ENCODE measurements at regions not wholly inside any gene's neighbourhood (a gene's known extent, or its start where the extent isn't known, plus 50 kb on each side); places are given as distances from the start of the nearest gene placed in this dataset.
"Not testable (repeated sequence)": the region's sequence is repeated elsewhere in the genome, so short reads cannot be mapped to it uniquely, and the experiment has no call there.

DNA sequence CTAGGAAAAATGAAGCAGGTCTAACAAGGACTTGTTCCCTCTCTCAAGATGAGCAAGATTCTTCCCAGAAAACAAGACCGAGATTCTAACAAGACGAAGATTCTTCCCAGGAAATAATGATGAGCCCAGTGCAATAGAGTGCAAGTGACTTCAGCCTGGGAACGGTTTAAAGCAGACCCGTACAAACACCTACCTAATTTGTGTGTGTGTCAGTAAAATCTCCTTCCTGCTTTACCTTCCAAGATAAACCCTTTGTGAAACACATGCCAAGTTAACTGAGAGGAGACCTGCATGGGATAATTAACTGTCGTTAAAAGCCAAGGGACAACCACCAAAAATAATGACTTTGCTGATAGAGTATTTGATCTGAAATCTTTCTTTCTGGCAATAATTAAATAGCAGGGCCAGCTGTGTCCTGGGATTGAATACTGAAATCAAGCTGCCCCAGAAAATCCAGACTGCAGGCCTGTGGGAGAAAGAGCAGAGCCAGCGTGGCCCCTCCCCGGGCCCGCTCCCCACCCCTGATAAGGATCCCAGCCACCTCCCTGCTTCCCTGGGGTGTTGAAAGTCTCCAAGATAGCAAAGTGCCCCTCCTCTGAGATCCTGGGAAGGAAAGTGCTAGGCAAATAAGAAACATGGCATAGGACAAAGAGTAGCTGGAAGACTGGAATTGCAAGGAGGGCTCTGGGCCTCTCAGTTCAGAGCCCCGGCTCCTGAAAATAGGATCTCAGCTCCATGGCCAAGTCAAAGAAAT, 145.5 kb downstream of the CYP26B1 start:
- no peak for DNase-seq

DNA sequence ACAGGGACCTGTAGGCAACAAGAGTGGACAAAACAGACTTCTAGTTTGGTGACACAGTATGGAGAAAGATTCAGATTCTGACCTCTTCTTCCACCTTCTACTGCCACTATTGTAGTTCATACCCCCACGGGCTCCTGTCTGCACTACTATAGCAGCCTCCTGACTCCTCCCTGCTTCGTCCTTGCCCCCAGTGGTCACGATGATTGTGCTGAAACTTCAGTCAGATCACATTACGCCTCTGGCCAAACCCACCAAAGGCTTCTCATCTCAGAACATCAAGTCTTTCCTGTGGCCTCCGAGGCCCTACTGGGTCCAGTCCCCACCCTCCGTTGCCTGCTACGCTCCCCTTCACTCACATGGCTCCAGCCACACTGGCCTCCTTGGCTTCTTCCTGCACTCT, 147.6 kb downstream of the CYP26B1 start:
- no peak for DNase-seq

DNA sequence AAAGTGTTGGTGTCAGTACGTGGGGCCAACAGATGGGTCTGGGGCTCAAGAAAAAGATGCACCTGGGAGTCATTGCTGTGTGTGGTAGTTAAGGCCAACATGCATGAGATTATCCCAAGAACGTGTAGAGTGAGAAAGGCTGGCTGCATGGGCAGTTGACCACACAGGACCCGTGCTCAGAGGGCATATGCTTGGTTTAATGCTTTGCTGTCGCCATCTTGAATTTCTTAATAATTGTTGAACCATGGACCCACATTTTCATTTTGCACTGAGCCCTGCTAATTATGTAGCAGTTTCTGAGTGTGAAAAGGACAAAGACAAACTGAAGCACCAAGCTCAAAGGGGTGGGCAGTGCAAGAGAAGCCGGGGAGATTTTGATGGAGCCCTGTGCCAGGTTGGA, 148.1 kb downstream of the CYP26B1 start:
- DNase-seq = no peak

DNA sequence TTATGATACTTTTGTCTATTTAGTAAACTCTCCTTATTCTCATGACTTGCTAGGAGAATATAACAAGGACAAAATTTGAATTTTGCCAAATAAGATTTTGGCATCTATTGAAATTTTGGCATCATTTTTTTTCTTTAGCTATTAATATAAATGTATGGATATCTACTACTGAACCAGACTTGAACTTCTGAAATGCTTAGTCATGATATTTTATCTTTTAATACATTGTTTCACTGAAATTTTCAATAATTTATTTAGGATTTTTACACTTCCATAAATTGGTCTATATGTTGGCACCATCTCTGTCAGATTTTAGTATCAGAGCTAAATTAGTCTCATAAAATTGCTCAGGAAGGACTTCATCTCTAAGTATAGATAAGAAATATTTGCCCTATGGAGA, 149.8 kb downstream of the CYP26B1 start:
- DNase-seq = no peak

DNA sequence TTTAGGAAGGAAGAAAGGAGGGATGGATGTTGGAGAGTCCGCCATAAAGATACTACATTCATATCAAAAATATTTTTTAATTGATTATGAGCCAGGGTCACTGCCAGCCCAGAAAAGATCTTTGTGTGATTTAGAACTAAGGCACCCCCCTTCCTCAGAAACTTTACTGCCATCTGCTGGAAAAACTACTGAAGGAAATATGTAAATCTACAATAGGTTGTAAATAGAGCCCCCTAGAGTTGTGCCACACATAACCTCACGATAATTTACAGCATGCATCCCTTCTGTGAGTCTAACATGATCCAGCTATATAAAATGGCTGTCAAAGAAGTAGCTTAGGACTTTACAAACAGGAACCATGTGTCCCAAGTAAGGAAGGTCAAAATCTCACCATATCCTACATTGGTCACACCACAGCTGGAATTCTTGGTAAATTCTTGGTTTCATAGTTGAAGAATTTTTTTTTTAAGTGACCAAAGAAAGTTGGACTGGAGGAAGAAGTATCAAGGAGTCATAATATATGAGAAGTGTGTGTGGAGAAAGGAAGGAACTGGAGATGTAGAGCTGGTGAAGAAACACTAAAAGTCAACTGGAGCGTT, 152.5 kb downstream of the CYP26B1 start:
- DNase-seq = no peak

DNA sequence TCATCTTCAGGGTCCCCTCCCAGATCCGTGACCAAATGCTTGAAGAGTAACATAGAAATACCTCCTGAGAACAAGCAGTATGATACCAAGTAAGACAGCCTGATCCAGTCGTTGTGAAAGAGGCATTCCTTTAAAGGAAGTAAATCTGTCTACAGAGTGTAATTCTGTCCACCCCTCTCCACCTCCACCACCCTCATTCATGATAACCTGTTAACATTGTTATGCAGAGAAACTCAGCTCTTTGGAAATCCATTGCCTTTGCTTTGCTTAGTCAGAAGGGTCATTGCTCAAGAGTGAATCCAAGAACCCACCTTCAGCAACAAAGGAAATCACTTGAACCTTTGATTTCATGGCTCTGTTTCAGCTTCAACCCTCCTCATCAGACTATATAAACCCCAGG, 155.6 kb downstream of the CYP26B1 start:
- DNase-seq = no peak

DNA sequence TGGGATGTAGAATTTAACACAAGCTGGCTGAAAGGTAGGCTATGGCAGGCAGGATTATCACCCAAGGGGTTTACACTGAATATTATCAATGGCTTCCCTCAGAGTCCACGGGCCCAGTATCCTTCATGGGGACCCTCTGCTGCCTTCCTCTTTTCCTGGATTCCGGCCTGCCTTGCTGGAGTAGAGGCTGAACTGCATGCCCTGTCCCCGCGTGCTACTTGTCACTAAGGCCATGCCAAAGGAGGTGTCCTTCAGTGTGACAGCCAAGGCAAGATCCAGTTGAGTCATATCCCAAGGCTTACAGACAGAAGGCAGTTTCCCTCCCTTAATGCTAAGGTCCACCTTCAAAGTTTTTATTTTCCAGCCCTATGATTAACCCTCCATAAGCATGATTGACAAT, 156.3 kb downstream of the CYP26B1 start:
- DNase-seq = no peak

DNA sequence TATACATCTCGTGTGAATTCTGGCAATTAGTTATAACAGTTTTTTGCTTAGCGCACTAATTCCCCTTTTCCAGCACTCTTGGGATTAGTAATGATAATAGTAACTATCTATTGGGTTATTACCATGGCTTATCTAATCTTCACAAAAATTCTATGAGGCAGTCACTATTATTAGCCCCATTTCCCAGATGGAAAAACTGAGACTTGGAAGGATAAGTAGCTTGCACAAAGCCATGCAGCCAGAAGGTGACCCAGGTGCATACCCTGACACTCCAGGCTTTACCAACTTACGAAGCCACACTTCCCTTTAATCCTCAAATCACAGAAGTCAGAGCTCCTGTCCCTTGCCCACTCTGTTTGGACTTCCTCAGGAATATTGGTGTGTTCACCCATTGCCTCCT, 156.8 kb downstream of the CYP26B1 start:
- DNase-seq = no peak

DNA sequence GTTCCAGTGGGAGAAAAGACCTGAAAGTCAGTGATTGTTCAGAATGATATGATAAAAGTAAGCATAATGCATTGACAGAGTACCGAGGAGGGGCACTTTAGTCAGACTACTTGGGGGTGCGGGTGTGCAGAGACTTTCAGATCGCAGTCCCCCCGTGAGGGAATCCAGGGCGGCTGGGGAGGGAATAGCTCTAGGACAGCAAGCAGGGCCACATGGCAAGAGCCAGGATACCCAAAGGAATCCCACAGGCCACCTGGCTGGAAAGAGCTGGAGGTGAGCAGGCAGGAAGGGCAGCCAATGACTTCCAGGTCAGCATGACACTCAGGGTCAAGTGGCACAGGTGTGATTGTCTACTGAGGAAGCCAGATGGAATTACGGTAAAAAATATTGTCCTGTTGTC, 157.5 kb downstream of the CYP26B1 start:
- no peak for DNase-seq

DNA sequence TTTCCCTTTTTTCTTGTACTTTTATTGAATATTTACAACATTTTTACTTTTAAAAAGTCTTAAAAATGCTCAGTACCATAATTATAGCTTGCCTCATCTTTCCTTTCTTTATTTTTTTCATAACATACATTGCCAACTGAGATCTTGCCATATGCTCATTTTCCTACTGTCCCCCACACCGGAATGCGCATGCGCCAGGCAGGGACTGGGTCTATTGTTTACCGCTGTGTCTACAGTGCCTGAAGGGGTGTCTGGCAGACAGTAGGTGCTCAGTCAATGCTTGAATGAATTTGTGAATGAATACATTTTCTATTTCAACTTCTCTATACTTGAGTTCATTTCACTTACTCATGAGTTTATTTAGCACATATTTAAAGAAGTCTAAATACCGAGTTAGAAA, 158.0 kb downstream of the CYP26B1 start:
- DNase-seq = no peak

DNA sequence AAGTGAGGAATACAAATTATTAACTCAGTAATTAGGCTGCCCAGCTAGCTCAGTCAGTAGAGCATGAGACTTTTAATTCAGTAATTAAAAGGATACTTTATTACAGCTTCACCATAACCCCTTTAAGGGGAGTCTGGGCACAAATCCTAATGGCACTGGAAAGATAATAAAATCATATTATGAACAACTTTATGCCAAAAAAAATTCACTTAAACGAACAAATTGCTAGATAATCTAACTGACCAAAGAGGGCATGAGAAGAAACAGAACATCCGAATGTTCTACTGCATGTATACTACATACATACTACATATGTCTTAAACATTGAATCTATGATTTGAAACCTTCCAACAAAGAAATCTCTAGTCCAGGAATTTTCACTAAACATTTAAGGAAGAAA, 159.5 kb downstream of the CYP26B1 start:
- no peak for DNase-seq

DNA sequence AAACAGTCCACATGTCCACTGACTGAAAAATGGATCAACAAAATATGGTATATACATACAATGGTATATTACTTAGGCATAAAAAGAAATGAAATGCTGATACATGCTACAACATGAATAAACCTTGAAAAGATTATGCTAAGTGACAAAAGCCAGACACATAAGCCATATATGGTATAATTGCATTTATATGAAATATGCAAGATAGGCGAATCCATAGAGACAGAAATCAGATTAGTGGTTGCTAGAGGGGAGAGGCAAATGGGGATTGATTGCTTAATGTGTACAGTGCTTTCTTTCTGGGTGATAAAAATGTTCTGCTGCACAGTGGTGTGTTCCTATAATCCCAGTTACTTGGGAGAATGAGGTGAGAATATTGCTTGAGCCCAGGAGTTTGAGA, 171.0 kb downstream of the CYP26B1 start:
- DNase-seq = no peak

DNA sequence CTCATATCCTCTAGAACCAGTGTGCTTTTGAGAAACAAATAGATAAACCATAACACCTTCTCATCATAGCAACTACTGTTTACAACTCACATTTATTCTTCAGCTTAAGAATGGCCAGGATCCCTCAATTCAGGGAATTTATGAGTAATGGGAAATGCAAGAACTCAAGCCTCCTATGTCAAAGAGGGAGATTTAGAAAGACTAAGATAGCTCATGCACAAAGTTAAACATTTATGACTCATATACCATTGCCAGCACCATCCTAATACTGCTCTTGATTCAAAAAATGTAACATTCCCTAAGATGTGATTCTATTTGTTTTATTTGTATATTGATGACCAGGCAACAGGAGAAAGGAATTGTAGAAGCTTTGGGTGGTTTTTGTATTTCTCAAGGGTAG, 172.8 kb downstream of the CYP26B1 start:
- DNase-seq = no peak

DNA sequence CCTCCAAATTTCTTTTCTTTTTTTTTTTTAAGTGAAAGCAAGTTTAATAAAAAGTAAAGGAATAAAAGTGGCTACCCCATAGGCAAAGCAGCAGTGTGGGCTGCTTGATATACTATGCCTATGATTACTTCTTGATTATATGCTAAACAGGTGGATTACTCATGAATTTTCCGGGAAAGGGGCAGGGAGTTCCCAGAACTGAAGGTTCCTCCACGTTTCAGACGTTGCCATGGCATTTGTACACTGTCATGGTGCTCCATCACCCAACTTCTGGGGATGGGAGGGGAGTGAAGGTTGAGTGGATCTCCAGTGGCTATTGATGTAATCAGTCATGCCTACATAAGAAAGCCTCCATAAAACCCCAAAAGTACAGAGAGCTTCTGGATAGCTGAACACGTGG, 176.2 kb downstream of the CYP26B1 start:
- DNase-seq = no peak

DNA sequence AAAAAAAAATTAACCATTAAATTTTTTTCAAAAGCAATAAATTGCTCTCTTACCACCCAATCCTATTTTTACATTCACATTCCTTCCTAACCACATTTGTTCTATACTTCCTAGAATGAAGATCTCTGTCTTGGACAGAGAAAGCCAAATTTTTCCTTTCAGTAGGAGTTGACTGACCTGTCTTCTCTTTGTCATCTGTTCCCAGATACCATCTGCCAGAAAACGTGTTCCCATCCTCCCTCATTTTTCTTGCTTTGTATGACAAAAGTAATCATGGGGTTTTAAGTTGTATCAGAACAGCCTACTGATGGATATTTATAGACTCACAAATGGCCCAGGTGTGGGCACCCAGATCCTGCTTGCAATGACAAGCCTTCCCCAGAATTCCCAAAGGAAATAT, 182.1 kb downstream of the CYP26B1 start:
- DNase-seq = no peak

DNA sequence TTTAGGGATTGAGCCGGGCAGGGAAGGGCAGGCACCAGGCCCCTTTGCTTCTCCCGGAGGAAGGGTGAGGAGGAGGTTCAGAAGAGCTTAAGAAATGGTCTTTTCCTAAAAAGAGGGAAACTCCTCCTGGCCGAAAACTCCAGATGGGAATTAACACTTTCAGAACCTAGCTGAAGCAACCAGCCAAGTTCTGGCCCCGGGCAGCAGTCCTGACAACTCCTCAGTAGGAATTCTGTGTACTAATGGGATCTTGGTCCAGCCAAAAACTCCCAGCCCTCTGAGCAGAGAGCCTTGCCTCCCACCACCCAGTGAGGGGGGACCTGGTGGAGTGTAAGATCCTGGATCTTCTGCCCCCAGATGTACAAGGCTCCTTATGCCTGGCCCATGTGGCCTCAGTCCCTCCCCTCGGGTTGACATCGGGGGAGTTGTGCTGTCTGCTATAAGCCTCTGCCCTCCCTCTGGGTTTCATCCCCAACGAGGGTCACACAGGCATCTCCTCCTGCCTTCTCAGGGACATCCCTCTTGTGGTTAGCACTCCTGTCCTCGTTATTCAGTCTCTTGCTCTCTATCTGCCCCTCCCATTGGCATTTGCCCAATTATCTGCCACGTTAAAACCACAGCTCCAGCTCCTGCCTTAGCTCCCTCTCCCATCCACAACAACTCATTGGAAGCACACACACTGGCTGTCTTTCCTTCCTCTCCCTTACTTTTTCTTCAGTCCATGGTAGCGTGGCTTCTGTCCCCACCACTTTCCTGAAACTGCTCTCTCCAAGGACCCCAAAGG, 184.6 kb downstream of the CYP26B1 start:
- DNase-seq = no peak

DNA sequence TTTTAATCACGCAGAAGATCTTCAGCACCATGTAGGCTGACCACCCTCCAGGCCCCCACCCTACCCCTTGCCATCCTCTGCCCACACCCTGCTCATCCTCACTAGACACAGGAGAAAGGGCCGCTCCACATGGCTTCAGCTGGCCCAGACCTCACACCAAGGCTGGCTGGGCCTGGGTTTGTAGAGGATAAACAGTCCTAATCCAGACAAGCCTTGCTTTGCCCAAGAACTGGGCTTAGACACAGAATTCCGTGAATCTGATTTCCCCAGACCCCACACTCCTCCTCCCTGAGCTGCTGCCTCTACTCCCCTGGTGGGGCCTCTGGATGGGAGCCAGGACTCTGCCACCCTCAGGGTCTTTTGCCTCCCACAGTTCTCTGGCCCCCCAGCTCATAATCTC, 185.3 kb downstream of the CYP26B1 start:
- no peak for DNase-seq

DNA sequence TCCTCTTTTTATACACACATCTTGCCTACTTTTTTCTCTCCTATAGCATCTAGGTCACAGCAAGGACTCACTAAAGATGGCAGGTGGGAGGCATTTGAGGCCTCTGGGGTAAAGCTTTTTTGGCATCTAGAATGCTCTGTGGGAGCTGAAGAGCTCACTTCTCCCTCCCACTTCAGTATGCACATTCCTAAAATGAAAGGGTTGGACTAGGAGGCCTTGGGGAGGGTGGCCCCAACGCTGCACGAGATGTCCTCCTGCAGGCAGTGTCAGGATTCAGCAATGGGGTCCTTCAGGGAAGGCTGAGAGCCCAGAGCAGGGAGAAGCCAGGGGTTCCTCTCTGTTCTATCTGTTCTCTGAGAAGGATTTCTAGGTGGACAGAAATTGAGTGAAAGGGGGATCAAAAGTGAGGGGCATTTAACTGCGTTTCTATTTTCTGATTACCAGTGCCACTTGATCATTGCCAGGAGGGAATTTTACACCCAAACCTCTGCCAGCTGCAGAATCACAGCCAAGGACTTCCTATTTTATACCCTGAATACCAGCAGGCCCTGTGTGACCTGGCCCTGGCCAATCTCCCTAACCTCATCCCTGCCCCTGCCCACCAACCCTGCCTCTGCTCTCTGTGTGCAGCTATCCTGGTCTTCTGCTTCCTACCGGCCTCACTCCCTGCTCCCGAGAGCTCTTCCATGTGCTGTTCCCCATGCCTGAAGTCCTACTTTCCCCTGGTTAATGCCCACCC, 186.2 kb downstream of the CYP26B1 start:
- no peak for DNase-seq

DNA sequence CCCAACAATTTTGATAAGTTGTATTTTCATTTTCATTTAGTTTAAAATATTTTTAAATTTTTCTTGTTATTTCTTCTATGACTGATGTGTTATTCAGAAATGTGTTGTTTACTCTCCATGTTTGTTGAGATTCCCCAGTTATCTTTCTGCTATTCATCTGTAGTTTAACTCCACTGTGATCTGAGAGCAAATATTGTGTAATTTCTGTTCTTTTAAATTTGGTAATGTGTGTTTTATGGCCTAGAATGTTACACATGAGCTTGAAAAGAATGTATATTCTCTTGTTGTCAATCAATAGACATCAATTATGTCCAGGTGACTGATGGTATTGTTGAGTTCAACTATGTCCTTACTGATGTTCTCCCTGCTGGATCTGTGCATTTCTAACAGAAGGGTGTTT, 188.2 kb downstream of the CYP26B1 start:
- no peak for DNase-seq

DNA sequence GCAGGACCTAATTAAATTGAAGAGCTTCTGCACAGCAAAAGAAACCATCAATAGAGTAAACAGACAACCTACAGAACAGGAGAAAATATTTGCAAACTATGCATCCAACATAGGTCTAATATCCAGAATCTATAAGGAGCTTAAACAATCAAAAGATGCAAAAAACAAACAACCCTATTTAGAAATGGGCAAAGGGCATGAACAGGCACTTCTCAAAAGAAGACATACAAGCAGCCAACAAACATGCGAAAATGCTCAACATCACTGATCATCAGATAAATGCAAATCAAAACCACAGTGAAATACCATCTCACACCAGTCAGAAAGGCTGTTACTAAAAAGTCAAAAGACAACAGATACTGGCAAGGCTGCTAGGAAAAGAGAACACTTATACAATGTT, 189.2 kb downstream of the CYP26B1 start:
- not testable (repeated sequence) for DNase-seq

DNA sequence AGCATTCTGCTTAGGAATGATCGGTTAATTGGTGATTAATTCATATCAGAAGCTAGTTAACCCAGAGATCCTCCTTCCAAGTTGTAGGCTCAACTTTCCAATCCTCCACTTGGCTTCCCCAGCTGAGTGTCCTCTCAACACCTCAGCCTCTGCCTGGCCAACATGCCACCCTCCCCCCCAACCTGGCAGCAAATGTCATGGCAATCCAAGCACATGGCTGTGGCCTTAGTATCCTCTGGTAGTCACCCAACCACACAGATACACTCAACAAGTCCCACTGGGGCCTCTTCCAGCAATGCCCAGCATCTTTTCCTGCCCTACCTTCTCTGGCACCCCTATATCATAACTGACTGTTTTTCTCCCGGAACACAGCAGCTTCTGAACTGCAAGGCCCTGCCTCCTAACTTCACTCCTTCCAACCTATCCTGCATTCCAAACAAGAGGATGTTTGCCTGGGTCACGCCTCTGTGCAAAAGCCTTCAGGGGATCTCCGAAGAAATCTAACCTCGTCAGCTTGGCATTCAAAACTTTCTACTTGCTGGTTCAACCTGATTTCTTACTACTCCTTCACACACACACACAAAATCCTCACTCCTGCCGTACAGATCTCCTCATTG, 195.0 kb downstream of the CYP26B1 start:
- DNase-seq = no peak

DNA sequence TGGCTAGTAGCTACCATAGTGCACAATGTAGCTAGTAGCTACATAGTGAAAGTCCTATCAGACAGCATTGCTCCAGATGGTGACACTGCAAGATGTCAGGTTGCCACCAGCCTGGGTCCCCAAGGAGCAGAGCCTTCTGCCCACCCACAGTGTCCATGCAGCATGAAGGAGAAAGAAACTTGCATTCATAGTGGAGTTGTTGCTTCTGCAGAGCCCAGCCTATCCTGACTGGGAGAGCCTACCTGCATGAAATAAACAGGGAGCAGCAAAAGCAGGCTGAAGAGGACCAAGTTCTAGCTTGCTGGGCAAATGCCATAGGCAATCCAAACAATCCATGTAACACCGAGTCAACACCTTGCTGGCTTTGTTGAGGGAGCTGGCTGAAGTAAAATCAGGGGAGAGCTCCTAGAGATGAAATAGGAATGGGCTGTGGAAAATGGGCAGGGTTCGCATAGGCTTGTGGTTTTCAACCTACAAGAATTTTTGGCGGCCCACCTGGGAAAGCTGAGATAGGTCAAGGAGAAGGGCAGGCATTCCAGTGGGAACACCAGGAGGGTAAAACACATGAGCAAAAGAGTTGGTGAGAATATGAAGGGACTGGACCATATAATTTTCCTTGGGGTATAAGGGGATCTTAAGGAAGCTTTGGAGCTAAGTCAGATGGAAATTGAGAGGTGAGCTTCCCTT, 195.8 kb downstream of the CYP26B1 start:
- DNase-seq = no peak

DNA sequence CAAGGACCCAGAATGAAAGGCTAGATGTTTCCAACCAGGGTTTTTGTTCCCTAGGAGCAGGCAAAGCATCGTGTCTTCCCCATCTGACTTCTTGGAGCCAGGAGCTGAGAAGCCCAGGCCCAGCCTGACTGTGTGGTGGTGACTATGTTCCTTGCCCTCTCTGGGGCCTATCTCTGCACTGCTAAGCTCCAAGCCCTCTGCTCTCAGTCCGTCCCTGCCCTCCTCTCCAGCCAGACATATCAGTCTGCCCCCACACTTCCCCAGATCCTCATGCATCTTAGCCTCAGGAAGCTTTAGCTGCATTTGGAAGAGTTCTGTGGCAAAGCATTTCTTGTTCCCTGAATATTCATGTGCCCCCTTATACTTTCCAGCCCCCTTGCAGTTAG, 196.6 kb downstream of the CYP26B1 start:
- DNase-seq = no peak
